DOHH2 (cell line): ENCODE measurements at regions not wholly inside any gene's neighbourhood (a gene's known extent, or its start where the extent isn't known, plus 50 kb on each side); places are given as distances from the start of the nearest gene placed in this dataset.

ENCODE experiments used
- EZH2phosphoT487 ChIP-seq: fragments of 200-600 bp; sonication (generic); IDR thresholded peaks from 2 replicates; pipeline ENCODE4 v1.6.1; 2017; ENCODE audit warnings: borderline replicate concordance, mild to moderate bottlenecking, antibody characterized with exemption, low read length, moderate library complexity, mixed read lengths
- TF ChIP-seq, protein P1 (sequence below): fragments of 200-600 bp; sonication (generic); IDR thresholded peaks from one replicate; pipeline ENCODE4 v1.5.1; 2014; ENCODE audit warnings: antibody characterized with exemption, mild to moderate bottlenecking, low read depth, low read length; ENCODE audit not compliant: poor library complexity, severe bottlenecking

DNA sequence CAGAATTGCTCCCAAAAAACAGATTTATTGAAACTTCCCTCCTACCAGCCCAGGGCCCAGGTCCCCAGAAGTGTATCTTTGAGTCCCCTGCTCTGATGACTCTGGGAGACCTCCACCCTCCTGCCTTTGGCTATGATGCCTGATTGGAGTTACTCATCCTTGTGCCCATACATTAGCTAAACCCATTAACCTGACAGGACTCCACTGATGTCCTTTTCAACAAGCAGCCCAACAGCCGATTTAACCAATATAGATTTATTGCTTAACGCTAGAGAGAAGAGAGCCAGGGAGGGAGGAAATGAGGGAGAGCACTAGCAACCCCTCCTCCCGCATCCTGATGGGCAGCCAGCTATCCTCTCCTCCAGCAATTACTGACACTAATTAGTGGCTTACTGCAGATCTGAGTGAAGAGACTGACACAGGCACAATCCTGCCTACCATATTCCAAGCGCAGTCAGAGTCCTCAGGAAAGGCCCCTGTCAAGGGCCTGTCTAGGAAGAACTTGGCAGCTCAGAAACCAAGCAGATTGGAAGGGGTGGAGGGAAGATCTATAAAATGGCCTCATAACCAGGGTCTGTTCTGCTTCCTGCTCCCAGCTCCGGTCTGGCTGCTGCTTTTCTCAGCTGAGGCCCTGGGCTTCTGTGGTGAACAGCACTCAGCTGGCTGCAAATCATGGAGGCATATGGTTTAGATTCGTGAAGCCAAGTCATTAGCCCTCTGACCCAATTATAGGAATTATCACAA is 484.5 kb upstream of the DAB1 start:
- TF ChIP-seq, protein P1, sequence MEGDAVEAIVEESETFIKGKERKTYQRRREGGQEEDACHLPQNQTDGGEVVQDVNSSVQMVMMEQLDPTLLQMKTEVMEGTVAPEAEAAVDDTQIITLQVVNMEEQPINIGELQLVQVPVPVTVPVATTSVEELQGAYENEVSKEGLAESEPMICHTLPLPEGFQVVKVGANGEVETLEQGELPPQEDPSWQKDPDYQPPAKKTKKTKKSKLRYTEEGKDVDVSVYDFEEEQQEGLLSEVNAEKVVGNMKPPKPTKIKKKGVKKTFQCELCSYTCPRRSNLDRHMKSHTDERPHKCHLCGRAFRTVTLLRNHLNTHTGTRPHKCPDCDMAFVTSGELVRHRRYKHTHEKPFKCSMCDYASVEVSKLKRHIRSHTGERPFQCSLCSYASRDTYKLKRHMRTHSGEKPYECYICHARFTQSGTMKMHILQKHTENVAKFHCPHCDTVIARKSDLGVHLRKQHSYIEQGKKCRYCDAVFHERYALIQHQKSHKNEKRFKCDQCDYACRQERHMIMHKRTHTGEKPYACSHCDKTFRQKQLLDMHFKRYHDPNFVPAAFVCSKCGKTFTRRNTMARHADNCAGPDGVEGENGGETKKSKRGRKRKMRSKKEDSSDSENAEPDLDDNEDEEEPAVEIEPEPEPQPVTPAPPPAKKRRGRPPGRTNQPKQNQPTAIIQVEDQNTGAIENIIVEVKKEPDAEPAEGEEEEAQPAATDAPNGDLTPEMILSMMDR: no peak
- no peak for TF ChIP-seq EZH2phosphoT487
